Hepatocyte (in vitro differentiated cells): ENCODE measurements at regions not wholly inside any gene's neighbourhood (a gene's known extent, or its start where the extent isn't known, plus 50 kb on each side); places are given as distances from the start of the nearest gene placed in this dataset.

Experiments
- DNase-seq: peaks from one replicate; pipeline ENCODE4 v3.0.0-alpha.2; 2016; ENCODE audit warnings: low spot score
- H2AFZ ChIP-seq: fragments of 200-600 bp; sonication (generic); 2 replicates; pipeline ENCODE4 v1.6.0; 2016; ENCODE audit warnings: antibody characterized with exemption, mild to moderate bottlenecking
- H3K27ac ChIP-seq: fragments of 200-600 bp; sonication (generic); 2 replicates; pipeline ENCODE4 v1.5.1; 2016; ENCODE audit warnings: mild to moderate bottlenecking
- H3K27me3 ChIP-seq: fragments of 200-600 bp; sonication (generic); 2 replicates; pipeline ENCODE4 v1.6.1; 2016
- H3K36me3 ChIP-seq: fragments of 200-600 bp; sonication (generic); replicated peaks from 2 replicates; pipeline ENCODE4 v1.5.1; 2016; ENCODE audit warnings: low read depth; ENCODE audit not compliant: insufficient read depth
- H3K4me1 ChIP-seq: fragments of 200-600 bp; sonication (generic); 2 replicates; pipeline ENCODE4 v1.5.1; 2016; ENCODE audit warnings: mild to moderate bottlenecking, moderate library complexity; ENCODE audit not compliant: insufficient read depth
- H3K4me2 ChIP-seq: fragments of 200-600 bp; sonication (generic); 2 replicates; pipeline ENCODE4 v1.6.0; 2016
- H3K4me3 ChIP-seq: fragments of 200-600 bp; sonication (generic); 2 replicates; pipeline ENCODE4 v1.5.1; 2016; ENCODE audit warnings: mild to moderate bottlenecking
- H3K79me2 ChIP-seq: fragments of 200-600 bp; sonication (generic); 2 replicates; pipeline ENCODE4 v1.6.0; 2017; ENCODE audit warnings: mild to moderate bottlenecking
- H3K9me2 ChIP-seq: fragments of 200-600 bp; sonication (generic); replicated peaks from 2 replicates; pipeline ENCODE4 v1.6.0; 2017; ENCODE audit warnings: mild to moderate bottlenecking; ENCODE audit not compliant: insufficient read depth
- H3K9me3 ChIP-seq: fragments of 200-600 bp; sonication (generic); 2 replicates; pipeline ENCODE4 v1.5.1; 2016; ENCODE audit warnings: low read depth, mild to moderate bottlenecking
- H4K20me1 ChIP-seq: fragments of 200-600 bp; sonication (generic); 2 replicates; pipeline ENCODE4 v1.6.0; 2016; ENCODE audit warnings: mild to moderate bottlenecking; ENCODE audit not compliant: insufficient read depth, poor library complexity, severe bottlenecking
- EZH2 ChIP-seq: fragments of 200-600 bp; sonication (generic); IDR thresholded peaks from 2 replicates; pipeline ENCODE4 v1.6.1; 2016; ENCODE audit warnings: antibody characterized with exemption, mild to moderate bottlenecking, borderline replicate concordance
- EZH2phosphoT487 ChIP-seq: fragments of 200-600 bp; sonication (generic); IDR thresholded peaks from one replicate; pipeline ENCODE4 v1.6.1; 2018; ENCODE audit warnings: antibody characterized with exemption, mild to moderate bottlenecking, low read depth, moderate library complexity; ENCODE audit not compliant: unreplicated experiment, severe bottlenecking
- WGBS: methylation state at CpG from one replicate; pipeline ENCODE4 v1.1.6; 2016; ENCODE audit warnings: low lambda C conversion rate; ENCODE audit errors: missing lambda C conversion rate; 5-methylcytosine and 5-hydroxymethylcytosine counted together
- TF ChIP-seq, protein P1 (sequence below): fragments of 200-600 bp; sonication (generic); IDR thresholded peaks from 2 replicates; pipeline ENCODE4 v1.5.1; 2016; ENCODE audit warnings: antibody characterized with exemption, mild to moderate bottlenecking; ENCODE audit not compliant: poor library complexity

DNA sequence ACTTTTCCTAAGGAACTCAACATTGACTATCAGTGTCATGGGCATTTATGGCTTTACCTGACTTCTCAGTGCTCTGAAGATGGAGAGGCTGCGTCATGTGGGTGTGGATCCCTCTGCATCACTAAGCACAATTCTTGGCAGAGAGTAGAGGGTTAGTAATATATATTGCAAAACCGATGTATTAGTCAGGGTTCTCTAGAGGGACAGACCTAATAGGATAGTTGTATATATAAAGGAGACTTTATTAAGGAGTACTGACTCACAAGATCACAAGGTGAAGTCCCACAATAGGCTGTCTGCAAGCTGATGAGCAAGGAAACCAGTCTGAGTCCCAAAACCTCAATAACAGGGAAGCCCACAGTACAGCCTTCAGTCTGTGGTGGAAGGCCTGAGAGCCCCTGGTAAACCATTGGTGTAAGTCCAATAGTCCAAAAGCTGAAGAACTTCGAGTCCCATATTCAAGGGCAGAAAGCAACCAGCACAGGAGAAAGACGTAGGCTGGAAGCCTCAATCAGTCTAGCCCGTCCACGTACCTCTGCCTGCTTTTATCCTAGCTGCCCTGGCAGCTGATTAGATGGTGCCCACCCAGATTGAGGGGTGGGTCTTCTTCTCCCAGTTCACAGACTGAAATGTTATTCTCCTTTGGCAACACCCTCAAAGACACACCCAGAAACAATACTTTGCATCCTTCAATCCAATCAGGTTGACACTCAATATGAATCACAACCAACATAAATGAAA is 159.7 kb upstream of the NRIP1 start:
- WGBS, result 93% methylated on average over 6 of the region's 6 CpGs
- no peak for DNase-seq
- Histone ChIP-seq H3K9me3 (no peaks in the 10 kb centered on the region), H3K9me2 (no peaks in the 10 kb centered on the region), H3K4me2 (no peak overlapping the region), H4K20me1 (no peaks in the 10 kb centered on the region), H2AFZ (no peak overlapping the region), H3K79me2 (no peaks in the 10 kb centered on the region), H3K27ac (no peak overlapping the region), H3K4me1 (peaks cover 7% of the 10 kb centered on the region), H3K4me3 (no peak overlapping the region), H3K27me3 (no peaks in the 10 kb centered on the region), H3K36me3 (no peaks in the 10 kb centered on the region)
- no peak for TF ChIP-seq EZH2
- no peak for TF ChIP-seq EZH2phosphoT487
- TF ChIP-seq, protein P1, sequence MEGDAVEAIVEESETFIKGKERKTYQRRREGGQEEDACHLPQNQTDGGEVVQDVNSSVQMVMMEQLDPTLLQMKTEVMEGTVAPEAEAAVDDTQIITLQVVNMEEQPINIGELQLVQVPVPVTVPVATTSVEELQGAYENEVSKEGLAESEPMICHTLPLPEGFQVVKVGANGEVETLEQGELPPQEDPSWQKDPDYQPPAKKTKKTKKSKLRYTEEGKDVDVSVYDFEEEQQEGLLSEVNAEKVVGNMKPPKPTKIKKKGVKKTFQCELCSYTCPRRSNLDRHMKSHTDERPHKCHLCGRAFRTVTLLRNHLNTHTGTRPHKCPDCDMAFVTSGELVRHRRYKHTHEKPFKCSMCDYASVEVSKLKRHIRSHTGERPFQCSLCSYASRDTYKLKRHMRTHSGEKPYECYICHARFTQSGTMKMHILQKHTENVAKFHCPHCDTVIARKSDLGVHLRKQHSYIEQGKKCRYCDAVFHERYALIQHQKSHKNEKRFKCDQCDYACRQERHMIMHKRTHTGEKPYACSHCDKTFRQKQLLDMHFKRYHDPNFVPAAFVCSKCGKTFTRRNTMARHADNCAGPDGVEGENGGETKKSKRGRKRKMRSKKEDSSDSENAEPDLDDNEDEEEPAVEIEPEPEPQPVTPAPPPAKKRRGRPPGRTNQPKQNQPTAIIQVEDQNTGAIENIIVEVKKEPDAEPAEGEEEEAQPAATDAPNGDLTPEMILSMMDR, result no peak

DNA sequence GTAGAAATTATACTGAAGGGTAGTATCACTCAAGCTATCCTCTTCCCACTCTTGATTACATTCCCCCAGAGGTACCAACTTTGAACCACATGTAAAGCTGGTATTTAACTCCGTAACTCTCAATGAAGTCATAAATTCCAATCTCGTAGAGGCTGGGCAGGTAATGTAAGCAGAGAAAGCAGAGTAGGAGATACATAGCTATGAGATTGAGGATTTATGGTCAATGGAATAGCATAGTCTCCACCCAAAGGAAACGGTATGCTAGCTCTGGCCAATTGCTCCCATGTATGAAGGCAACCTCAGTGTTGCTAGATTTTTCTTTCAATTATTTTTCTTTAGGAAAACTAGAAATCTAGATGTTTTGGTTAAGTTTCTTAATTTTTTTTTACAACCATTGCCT is 163.1 kb upstream of the NRIP1 start:
- H3K27me3 ChIP-seq, result no peaks in the 10 kb centered on the region
- no peaks in the 10 kb centered on the region for H3K9me2 ChIP-seq
- 42% methylated on average over 3 of the region's 3 CpGs for WGBS
- H3K79me2 ChIP-seq, result no peaks in the 10 kb centered on the region
- H2AFZ ChIP-seq, result no peak overlapping the region
- DNase-seq, result no peak
- no peaks in the 10 kb centered on the region for H3K9me3 ChIP-seq
- no peak overlapping the region for H3K4me2 ChIP-seq
- H3K4me1 ChIP-seq, result no peaks in the 10 kb centered on the region
- no peak overlapping the region for H3K4me3 ChIP-seq
- no peak overlapping the region for H3K27ac ChIP-seq
- TF ChIP-seq EZH2phosphoT487, result no peak
- TF ChIP-seq, protein P1, result no peak
- TF ChIP-seq EZH2, result no peak
- H4K20me1 ChIP-seq, result no peaks in the 10 kb centered on the region
- H3K36me3 ChIP-seq, result no peaks in the 10 kb centered on the region

DNA sequence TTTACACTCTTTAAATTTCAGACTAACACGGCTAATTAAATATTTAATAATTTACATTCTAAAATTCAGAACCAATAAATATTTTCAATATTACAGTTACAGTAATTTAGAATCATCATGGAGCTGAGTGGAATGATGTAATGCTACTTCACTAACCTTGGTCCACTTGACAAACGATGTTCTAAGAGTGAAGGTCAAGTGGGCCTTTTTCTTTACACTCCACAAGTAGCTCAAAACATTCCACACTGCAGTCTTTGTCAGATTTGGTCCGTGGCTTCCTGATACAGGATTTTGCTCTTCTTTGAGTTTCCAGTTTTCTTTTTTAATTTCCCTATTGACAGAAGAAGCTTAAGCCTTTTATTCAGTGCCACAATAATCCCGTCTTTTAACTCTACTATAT is 164.6 kb upstream of the NRIP1 start:
- Histone ChIP-seq H3K36me3 (no peaks in the 10 kb centered on the region), H3K27me3 (no peaks in the 10 kb centered on the region), H2AFZ (no peak overlapping the region), H3K4me2 (no peak overlapping the region), H3K9me3 (no peaks in the 10 kb centered on the region), H3K4me1 (no peaks in the 10 kb centered on the region), H3K27ac (no peak overlapping the region), H3K79me2 (no peaks in the 10 kb centered on the region), H3K4me3 (no peak overlapping the region), H3K9me2 (no peaks in the 10 kb centered on the region), H4K20me1 (no peaks in the 10 kb centered on the region)
- TF ChIP-seq EZH2phosphoT487 (no peak), EZH2 (no peak)
- TF ChIP-seq, protein P1, result no peak
- no peak for DNase-seq
- 87% methylated on average over 4 of the region's 4 CpGs for WGBS
